ENCODE measurements at regions not wholly inside any gene's neighbourhood (a gene's known extent, or its start where the extent isn't known, plus 50 kb on each side); places are given as distances from the start of the nearest gene placed in this dataset.

DNA sequence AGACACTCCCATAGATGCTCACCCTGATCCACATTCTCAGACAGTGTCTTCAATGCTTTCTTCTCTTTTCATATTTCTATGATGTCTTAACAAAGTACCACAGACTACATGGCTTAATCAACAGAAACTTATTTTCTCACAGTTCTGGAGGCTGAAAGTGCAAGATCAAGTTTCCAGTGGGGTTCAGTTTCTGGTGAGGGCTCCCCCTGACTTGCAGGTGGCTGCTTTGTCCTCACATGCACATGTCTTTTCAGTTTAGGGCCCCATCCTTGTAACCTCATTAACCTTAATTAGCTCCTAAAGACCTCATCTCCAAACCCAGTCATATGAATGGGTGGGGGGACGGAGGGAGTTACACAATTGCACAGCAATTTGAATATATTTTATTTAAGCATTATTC, 335.8 kb downstream of the AASDHPPT start:
- H3K27me3 ChIP-seq, result no peaks in the 10 kb centered on the region
- H3K4me3 ChIP-seq, result no peak overlapping the region
- H3K4me1 ChIP-seq, result no peaks in the 10 kb centered on the region
- intact Hi-C loops (cut with DNase I), result no loop called here
- H3K27ac ChIP-seq, result no peak overlapping the region
- H3K36me3 ChIP-seq, result no peaks in the 10 kb centered on the region
- TF ChIP-seq, protein P1, sequence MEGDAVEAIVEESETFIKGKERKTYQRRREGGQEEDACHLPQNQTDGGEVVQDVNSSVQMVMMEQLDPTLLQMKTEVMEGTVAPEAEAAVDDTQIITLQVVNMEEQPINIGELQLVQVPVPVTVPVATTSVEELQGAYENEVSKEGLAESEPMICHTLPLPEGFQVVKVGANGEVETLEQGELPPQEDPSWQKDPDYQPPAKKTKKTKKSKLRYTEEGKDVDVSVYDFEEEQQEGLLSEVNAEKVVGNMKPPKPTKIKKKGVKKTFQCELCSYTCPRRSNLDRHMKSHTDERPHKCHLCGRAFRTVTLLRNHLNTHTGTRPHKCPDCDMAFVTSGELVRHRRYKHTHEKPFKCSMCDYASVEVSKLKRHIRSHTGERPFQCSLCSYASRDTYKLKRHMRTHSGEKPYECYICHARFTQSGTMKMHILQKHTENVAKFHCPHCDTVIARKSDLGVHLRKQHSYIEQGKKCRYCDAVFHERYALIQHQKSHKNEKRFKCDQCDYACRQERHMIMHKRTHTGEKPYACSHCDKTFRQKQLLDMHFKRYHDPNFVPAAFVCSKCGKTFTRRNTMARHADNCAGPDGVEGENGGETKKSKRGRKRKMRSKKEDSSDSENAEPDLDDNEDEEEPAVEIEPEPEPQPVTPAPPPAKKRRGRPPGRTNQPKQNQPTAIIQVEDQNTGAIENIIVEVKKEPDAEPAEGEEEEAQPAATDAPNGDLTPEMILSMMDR (IDR thresholded peaks at IDR 0.05), result no peak
- ATAC-seq (no peak), DNase-seq (no peak)
- H3K9me3 ChIP-seq, result no peaks in the 10 kb centered on the region

DNA sequence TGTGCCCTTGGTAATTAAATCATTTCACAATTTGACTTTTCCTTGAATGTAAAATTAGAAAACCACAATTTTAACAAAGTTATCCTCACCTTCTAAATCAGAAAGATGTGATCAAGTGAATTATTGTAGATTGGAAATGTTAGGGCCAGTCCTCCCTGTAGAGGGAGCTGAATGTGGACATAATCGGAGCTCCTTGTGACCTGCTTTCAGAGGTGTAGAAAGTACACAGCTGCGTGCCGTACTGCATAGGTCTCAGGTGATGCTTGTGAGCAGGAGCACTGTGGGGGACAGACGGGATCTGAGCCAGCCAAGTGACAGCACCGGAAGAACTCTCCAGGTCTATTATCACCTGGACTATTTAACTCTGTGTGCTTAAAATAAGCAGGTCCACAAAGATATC, 338.0 kb downstream of the AASDHPPT start:
- DNase-seq (no peak), ATAC-seq (no peak)
- no peaks in the 10 kb centered on the region for H3K4me1 ChIP-seq
- TF ChIP-seq, protein P1 (IDR thresholded peaks at IDR 0.05), result no peak
- H3K27me3 ChIP-seq, result no peaks in the 10 kb centered on the region
- intact Hi-C loops (cut with DNase I), result no loop called here
- H3K9me3 ChIP-seq, result no peaks in the 10 kb centered on the region
- H3K27ac ChIP-seq, result no peak overlapping the region
- H3K36me3 ChIP-seq, result no peaks in the 10 kb centered on the region
- H3K4me3 ChIP-seq, result no peak overlapping the region

DNA sequence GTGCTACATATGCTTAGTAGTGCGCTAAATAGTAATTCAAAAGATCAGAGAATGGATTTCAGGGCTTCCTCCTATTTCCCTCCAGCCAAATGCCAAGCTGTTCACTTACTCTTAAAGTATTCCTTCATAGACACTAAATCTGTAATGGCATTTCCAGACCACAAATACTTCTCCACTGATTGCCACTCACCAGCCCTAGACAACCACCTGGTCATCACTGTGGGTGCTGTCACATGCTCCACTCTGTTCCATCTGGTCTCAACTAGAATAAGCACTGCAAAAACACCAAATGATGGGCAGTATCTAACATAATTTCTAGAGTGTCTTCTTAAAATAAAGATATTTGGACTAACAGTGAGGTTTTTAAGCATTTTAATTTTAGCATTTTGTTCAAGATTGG, 341.3 kb downstream of the AASDHPPT start:
- Histone ChIP-seq H3K36me3 (no peaks in the 10 kb centered on the region), H3K27ac (no peak overlapping the region), H3K4me3 (no peak overlapping the region), H3K9me3 (no peaks in the 10 kb centered on the region), H3K27me3 (no peaks in the 10 kb centered on the region), H3K4me1 (no peaks in the 10 kb centered on the region)
- ATAC-seq, result no peak
- TF ChIP-seq, protein P1 (IDR thresholded peaks at IDR 0.05), result no peak
- intact Hi-C loops (cut with DNase I), result no loop called here
- no peak for DNase-seq

DNA sequence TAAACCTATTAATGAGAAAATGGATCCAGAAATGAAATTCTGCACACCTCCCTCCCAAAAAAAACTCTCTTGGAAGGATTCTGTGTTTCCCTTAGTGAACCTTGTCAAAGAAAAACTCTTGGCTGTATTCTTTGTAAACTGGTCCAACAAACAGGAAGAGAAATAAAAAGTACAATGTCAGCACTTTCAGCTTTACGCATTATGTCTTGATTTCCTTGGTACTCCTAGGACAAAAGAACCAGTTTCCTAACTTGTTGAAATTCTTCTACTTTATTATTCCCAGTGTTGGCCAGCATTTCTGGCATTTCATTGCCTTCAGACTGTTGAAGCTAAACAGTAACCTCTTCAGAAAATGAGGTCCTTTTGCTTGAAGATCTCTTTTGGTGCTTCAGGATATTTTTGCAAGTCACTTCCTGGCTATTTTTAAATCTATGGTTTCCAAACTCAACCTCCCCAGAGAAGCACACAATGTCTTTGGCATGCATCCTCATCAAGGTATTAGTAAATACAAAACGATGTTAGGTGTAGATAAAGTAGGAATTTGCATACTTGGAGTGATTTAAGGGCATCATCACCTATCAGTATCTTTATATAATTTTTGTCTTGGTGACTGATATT, 342.7 kb downstream of the AASDHPPT start:
- H3K4me3 ChIP-seq, result no peak overlapping the region
- H3K27me3 ChIP-seq, result no peaks in the 10 kb centered on the region
- DNase-seq (no peak), ATAC-seq (no peak)
- H3K27ac ChIP-seq, result no peak overlapping the region
- intact Hi-C loops (cut with DNase I), result no loop called here
- TF ChIP-seq, protein P1 (IDR thresholded peaks at IDR 0.05), result no peak
- H3K9me3 ChIP-seq, result no peaks in the 10 kb centered on the region
- H3K36me3 ChIP-seq, result no peaks in the 10 kb centered on the region
- H3K4me1 ChIP-seq, result no peaks in the 10 kb centered on the region

DNA sequence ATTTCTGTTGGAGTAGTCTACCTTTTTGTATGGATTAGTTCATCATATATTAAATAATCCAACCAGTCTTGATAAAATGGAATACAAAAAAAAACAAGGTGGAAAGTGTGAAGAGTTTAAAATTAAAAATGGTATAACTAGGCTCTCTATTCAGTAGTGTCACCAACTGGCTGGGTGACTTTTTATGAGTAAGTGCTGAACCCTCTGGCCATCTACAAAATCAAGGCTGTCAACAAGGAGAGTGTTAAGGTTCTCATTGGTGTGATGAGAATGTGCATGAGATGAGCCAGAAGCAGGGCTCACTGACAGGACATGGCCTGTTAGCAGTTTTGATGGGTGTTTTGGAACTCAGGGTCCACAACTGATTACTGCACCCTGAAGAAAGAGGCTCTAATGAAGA, 343.2 kb downstream of the AASDHPPT start:
- no peak overlapping the region for H3K4me3 ChIP-seq
- H3K9me3 ChIP-seq, result no peaks in the 10 kb centered on the region
- no peaks in the 10 kb centered on the region for H3K4me1 ChIP-seq
- H3K27ac ChIP-seq, result no peak overlapping the region
- TF ChIP-seq, protein P1 (IDR thresholded peaks at IDR 0.05), result no peak
- DNase-seq (no peak), ATAC-seq (no peak)
- no peaks in the 10 kb centered on the region for H3K36me3 ChIP-seq
- H3K27me3 ChIP-seq, result no peaks in the 10 kb centered on the region
- intact Hi-C loops (cut with DNase I), result no loop called here

All from left lung (tissue), 4 donors.